ENCODE measurements at regions not wholly inside any gene's neighbourhood (a gene's known extent, or its start where the extent isn't known, plus 50 kb on each side); places are given as distances from the start of the nearest gene placed in this dataset.

DNA sequence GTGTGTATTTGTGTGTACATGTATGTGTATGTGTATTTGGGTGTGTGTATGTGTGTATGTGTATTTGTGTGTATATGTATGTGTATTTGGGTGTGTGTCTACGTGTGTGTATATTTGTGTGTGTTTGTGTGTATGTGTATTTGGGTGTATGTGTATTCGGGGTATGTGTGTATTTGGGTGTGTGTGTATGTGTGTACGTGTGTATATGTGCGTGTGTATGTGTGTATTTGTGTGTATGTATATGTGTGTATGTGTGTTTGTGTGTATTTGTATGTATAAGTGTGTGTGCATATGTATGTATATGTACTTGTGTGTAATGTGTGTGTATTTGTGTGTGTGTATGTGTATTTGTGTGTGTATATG lies 62.0 kb downstream of the HAPSTR1 start:
- H3K27ac ChIP-seq (ENCODE audit: low read depth in 1 of 2, low read length in 1 of 2): no peak overlapping the region
- peaks cover 0 to 2% (median 0%) of the 10 kb centered on the region in 4 donors for H3K9me3 ChIP-seq (ENCODE audit: control insufficient read depth in 4 of 4, insufficient read depth in 3 of 4, low read length in 3 of 4)
- peaks cover 0 to 11% (median 0%) of the 10 kb centered on the region in 3 donors for H3K27me3 ChIP-seq (ENCODE audit: control insufficient read depth in 3 of 3, insufficient read depth in 3 of 3, low read length in 2 of 3)
- no peak for ATAC-seq (ENCODE audit: insufficient read depth, low FRiP score)
- no peaks in the 10 kb centered on the region for H3K36me3 ChIP-seq (ENCODE audit: control insufficient read depth in 4 of 4, insufficient read depth in 4 of 4, low read length in 4 of 4)
- TF ChIP-seq, protein P1, sequence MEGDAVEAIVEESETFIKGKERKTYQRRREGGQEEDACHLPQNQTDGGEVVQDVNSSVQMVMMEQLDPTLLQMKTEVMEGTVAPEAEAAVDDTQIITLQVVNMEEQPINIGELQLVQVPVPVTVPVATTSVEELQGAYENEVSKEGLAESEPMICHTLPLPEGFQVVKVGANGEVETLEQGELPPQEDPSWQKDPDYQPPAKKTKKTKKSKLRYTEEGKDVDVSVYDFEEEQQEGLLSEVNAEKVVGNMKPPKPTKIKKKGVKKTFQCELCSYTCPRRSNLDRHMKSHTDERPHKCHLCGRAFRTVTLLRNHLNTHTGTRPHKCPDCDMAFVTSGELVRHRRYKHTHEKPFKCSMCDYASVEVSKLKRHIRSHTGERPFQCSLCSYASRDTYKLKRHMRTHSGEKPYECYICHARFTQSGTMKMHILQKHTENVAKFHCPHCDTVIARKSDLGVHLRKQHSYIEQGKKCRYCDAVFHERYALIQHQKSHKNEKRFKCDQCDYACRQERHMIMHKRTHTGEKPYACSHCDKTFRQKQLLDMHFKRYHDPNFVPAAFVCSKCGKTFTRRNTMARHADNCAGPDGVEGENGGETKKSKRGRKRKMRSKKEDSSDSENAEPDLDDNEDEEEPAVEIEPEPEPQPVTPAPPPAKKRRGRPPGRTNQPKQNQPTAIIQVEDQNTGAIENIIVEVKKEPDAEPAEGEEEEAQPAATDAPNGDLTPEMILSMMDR (IDR thresholded peaks at IDR 0.05; ENCODE audit: control extremely low read depth, extremely low read depth): no peak
- H3K4me3 ChIP-seq: no peak overlapping the region
- H3K4me1 ChIP-seq (ENCODE audit: control insufficient read depth in 5 of 5, insufficient read depth in 5 of 5, low read length in 5 of 5): peaks cover 0 to 4% (median 0%) of the 10 kb centered on the region in 5 donors
- no peak overlapping the region for H3K9ac ChIP-seq (ENCODE audit: insufficient read depth in 1 of 2, low read length in 2 of 2)
- WGBS, 2 donors: 85 to 99% methylated on average over 4 of the region's 4 CpGs
- DNase-seq: no peak

DNA sequence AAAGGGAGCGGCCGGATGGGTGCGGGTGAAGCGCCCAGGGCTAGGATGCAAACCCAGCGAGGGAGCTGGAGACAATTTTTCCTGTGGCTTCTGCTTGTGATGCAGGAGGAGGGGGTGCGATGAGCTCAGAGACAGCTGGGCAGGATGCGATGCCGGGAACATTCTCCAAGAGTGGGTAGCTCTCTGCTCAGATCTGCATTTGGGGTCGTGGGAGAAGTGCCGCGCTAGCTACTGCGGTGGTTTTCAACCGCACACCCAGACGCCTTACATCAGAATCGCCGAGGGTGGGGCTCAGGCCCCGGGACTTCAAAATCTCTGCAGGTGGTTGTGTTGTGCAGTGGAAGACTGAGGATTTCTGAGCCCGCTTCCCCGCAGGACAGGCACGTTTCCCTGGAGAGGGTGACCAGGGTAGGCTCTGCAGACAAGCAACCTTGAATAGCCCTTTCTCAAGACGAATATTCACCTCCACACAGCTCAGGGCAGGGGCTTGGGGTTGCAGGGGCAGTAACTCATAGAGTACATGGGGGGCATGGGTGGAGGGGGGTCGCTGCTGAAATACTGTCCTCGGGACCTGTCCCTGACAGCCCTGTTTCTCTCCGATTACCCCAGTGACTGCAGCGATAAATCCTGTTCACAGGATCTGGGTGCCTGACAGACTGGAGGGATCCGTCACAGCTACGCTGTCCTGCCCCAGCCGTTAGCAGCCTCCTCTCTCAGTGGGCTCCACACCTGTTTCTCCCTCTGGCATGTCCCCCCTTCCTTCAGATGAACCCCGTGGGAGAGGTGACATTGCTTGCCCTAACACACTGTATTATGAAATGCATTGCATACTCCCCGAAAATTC lies 63.3 kb downstream of the HAPSTR1 start:
- Histone ChIP-seq H3K4me1 (ENCODE audit: control insufficient read depth in 5 of 5, insufficient read depth in 5 of 5, low read length in 5 of 5) (peaks cover 0 to 4% (median 0%) of the 10 kb centered on the region in 5 donors), H3K27me3 (ENCODE audit: control insufficient read depth in 3 of 3, insufficient read depth in 3 of 3, low read length in 2 of 3) (peaks cover 0 to 11% (median 0%) of the 10 kb centered on the region in 3 donors), H3K4me3 (no peak overlapping the region), H3K27ac (ENCODE audit: low read depth in 1 of 2, low read length in 1 of 2) (no peak overlapping the region), H3K36me3 (ENCODE audit: control insufficient read depth in 4 of 4, insufficient read depth in 4 of 4, low read length in 4 of 4) (no peaks in the 10 kb centered on the region), H3K9me3 (ENCODE audit: control insufficient read depth in 4 of 4, insufficient read depth in 3 of 4, low read length in 3 of 4) (peaks cover 0 to 2% (median 0%) of the 10 kb centered on the region in 4 donors), H3K9ac (ENCODE audit: insufficient read depth in 1 of 2, low read length in 2 of 2) (no peak overlapping the region)
- ATAC-seq (ENCODE audit: insufficient read depth, low FRiP score): no peak
- 56 to 64% methylated on average over 29 to 30 of the region's 30 CpGs for WGBS, 2 donors
- DNase-seq: peak in 1 of 3 donors; percentile 27
- TF ChIP-seq, protein P1 (IDR thresholded peaks at IDR 0.05; ENCODE audit: control extremely low read depth, extremely low read depth): no peak

DNA sequence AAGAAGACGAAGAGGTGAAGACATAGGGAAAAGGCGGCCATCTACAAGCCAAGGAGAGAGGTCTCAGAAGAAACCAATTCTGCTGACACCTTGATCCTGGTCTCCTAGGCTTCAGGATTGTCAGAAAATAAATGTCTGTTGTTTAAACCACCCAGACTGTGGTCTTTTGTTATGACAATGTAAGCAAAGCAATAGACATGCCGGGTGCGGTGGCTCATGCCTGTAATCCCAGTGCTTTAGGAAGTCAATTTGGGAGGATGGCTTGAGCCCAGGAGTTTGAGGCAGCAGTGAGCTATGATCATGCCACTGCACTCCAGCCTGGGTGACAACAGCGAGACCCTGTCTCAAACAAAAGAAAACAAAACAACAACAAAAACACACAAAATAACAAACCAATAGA lies 64.4 kb downstream of the HAPSTR1 start:
- DNase-seq (no peak), ATAC-seq (ENCODE audit: insufficient read depth, low FRiP score) (no peak)
- peaks cover 0 to 2% (median 0%) of the 10 kb centered on the region in 4 donors for H3K9me3 ChIP-seq (ENCODE audit: control insufficient read depth in 4 of 4, insufficient read depth in 3 of 4, low read length in 3 of 4)
- no peaks in the 10 kb centered on the region for H3K36me3 ChIP-seq (ENCODE audit: control insufficient read depth in 4 of 4, insufficient read depth in 4 of 4, low read length in 4 of 4)
- no peak overlapping the region for H3K4me3 ChIP-seq
- no peak overlapping the region for H3K27ac ChIP-seq (ENCODE audit: low read depth in 1 of 2, low read length in 1 of 2)
- 78 to 80% methylated on average over 5 of the region's 5 CpGs for WGBS, 2 donors
- no peak overlapping the region for H3K9ac ChIP-seq (ENCODE audit: insufficient read depth in 1 of 2, low read length in 2 of 2)
- TF ChIP-seq, protein P1 (IDR thresholded peaks at IDR 0.05; ENCODE audit: control extremely low read depth, extremely low read depth): no peak
- H3K4me1 ChIP-seq (ENCODE audit: control insufficient read depth in 5 of 5, insufficient read depth in 5 of 5, low read length in 5 of 5): peaks cover 0 to 4% (median 0%) of the 10 kb centered on the region in 5 donors
- H3K27me3 ChIP-seq (ENCODE audit: control insufficient read depth in 3 of 3, insufficient read depth in 3 of 3, low read length in 2 of 3): peaks cover 0 to 11% (median 0%) of the 10 kb centered on the region in 3 donors
